Neural progenitor cell (in vitro differentiated cells): ENCODE measurements at regions not wholly inside any gene's neighbourhood (a gene's known extent, or its start where the extent isn't known, plus 50 kb on each side); places are given as distances from the start of the nearest gene placed in this dataset.

Experiments
- DNase-seq: peaks from one replicate; pipeline ENCODE4 v3.0.0-alpha.2; 2016; ENCODE audit warnings: low spot score
- H2AFZ ChIP-seq: fragments of 200-600 bp; sonication (generic); replicated peaks from 2 replicates; pipeline ENCODE4 v1.6.1; 2016; ENCODE audit warnings: antibody characterized with exemption
- H3F3A ChIP-seq: fragments of 200-600 bp; sonication (generic); 2 replicates; pipeline ENCODE4 v1.6.1; 2016; ENCODE audit warnings: antibody characterized with exemption, low read depth
- H3K27ac ChIP-seq: fragments of 200-600 bp; sonication (generic); 2 replicates; pipeline ENCODE4 v1.5.1; 2016; ENCODE audit warnings: mild to moderate bottlenecking
- H3K27me3 ChIP-seq: fragments of 200-600 bp; sonication (generic); 2 replicates; pipeline ENCODE4 v1.6.1; 2016; ENCODE audit warnings: mild to moderate bottlenecking, moderate library complexity
- H3K36me3 ChIP-seq: fragments of 200-600 bp; sonication (generic); 2 replicates; pipeline ENCODE4 v1.5.1; 2016
- H3K4me1 ChIP-seq: fragments of 200-600 bp; sonication (generic); 2 replicates; pipeline ENCODE4 v1.6.1; 2016; ENCODE audit warnings: mixed run types
- H3K4me2 ChIP-seq: fragments of 200-600 bp; sonication (generic); 2 replicates; pipeline ENCODE4 v1.6.1; 2016
- H3K4me3 ChIP-seq: fragments of 200-600 bp; sonication (generic); 2 replicates; pipeline ENCODE4 v1.5.1; 2016
- H3K79me2 ChIP-seq: fragments of 200-600 bp; sonication (generic); 2 replicates; pipeline ENCODE4 v1.6.1; 2016; ENCODE audit warnings: low read depth
- H3K9ac ChIP-seq: fragments of 200-600 bp; sonication (generic); 2 replicates; pipeline ENCODE4 v1.6.1; 2016
- H3K9me3 ChIP-seq: fragments of 200-600 bp; sonication (generic); 2 replicates; pipeline ENCODE4 v1.5.1; 2016; ENCODE audit warnings: low read depth
- H4K20me1 ChIP-seq: fragments of 200-600 bp; sonication (generic); 2 replicates; pipeline ENCODE4 v1.6.1; 2016; ENCODE audit warnings: low read depth
- H3K27ac Mint-ChIP-seq: 3 replicates; pipeline ENCODE4 v1.8.0; 2021; ENCODE audit warnings: mixed read lengths
- H3K27me3 Mint-ChIP-seq: 2 replicates; pipeline ENCODE4 v1.8.0; 2022; ENCODE audit warnings: low read depth, mild to moderate bottlenecking, inconsistent platforms, moderate library complexity, mixed read lengths; ENCODE audit not compliant: insufficient read depth
- H3K36me3 Mint-ChIP-seq: 3 replicates; pipeline ENCODE4 v1.8.0; 2021; ENCODE audit warnings: mixed read lengths
- H3K4me1 Mint-ChIP-seq: 3 replicates; pipeline ENCODE4 v1.8.0; 2021; ENCODE audit warnings: mixed read lengths
- H3K4me3 Mint-ChIP-seq: 3 replicates; pipeline ENCODE4 v1.8.0; 2021; ENCODE audit warnings: mild to moderate bottlenecking, moderate library complexity, mixed read lengths
- H3K9me3 Mint-ChIP-seq: 3 replicates; pipeline ENCODE4 v1.8.0; 2020; ENCODE audit warnings: mixed read lengths
- CTCF ChIP-seq: fragments of 200-600 bp; sonication (generic); IDR thresholded peaks from 2 replicates; pipeline ENCODE4 v1.5.1; 2017; ENCODE audit warnings: antibody characterized with exemption, mild to moderate bottlenecking
- EZH2 ChIP-seq: fragments of 200-600 bp; sonication (generic); IDR thresholded peaks from 2 replicates; pipeline ENCODE4 v1.6.1; 2017; ENCODE audit warnings: antibody characterized with exemption, mild to moderate bottlenecking, moderate library complexity
- EZH2phosphoT487 ChIP-seq: fragments of 200-600 bp; sonication (generic); IDR thresholded peaks from 2 replicates; pipeline ENCODE4 v1.6.1; 2017; ENCODE audit warnings: antibody characterized with exemption

GRCh38 chr1:182264185-182264584 is 127.4 kb downstream of the GLUL start:
- Mint-ChIP-seq H3K27me3 (no peaks in the 10 kb centered on the region), H3K27ac (no peak overlapping the region), H3K4me3 (no peak overlapping the region), H3K36me3 (no peaks in the 10 kb centered on the region), H3K9me3 (no peaks in the 10 kb centered on the region), H3K4me1 (peaks cover 8% of the 10 kb centered on the region)
- H3K79me2 ChIP-seq: no peaks in the 10 kb centered on the region
- H3F3A ChIP-seq: no peaks in the 10 kb centered on the region
- H3K9me3 ChIP-seq: no peaks in the 10 kb centered on the region
- no peaks in the 10 kb centered on the region for H3K4me1 ChIP-seq
- H3K9ac ChIP-seq: no peak overlapping the region
- H3K27me3 ChIP-seq: no peaks in the 10 kb centered on the region
- TF ChIP-seq EZH2: no peak
- TF ChIP-seq EZH2phosphoT487: no peak
- no peak for TF ChIP-seq CTCF
- H3K27ac ChIP-seq: no peak overlapping the region
- DNase-seq: no peak
- H4K20me1 ChIP-seq: no peaks in the 10 kb centered on the region
- H3K4me2 ChIP-seq: no peak overlapping the region
- H2AFZ ChIP-seq: no peak overlapping the region
- no peaks in the 10 kb centered on the region for H3K36me3 ChIP-seq
- no peak overlapping the region for H3K4me3 ChIP-seq

GRCh38 chr1:182263706-182264105 is 127.9 kb downstream of the GLUL start:
- TF ChIP-seq CTCF (no peak), EZH2phosphoT487 (no peak), EZH2 (no peak)
- Histone ChIP-seq H3K27me3 (no peaks in the 10 kb centered on the region), H3K27ac (no peak overlapping the region), H3K9ac (no peak overlapping the region), H3F3A (no peaks in the 10 kb centered on the region), H3K4me2 (no peak overlapping the region), H2AFZ (no peak overlapping the region), H3K9me3 (no peaks in the 10 kb centered on the region), H4K20me1 (no peaks in the 10 kb centered on the region), H3K36me3 (no peaks in the 10 kb centered on the region), H3K4me3 (no peak overlapping the region), H3K4me1 (no peaks in the 10 kb centered on the region), H3K79me2 (no peaks in the 10 kb centered on the region)
- H3K9me3 Mint-ChIP-seq: no peaks in the 10 kb centered on the region
- no peak overlapping the region for H3K27ac Mint-ChIP-seq
- H3K36me3 Mint-ChIP-seq: no peaks in the 10 kb centered on the region
- no peak overlapping the region for H3K4me3 Mint-ChIP-seq
- no peak for DNase-seq
- peaks cover 8% of the 10 kb centered on the region for H3K4me1 Mint-ChIP-seq
- H3K27me3 Mint-ChIP-seq: no peaks in the 10 kb centered on the region

GRCh38 chr1:182262425-182262824 is 129.2 kb downstream of the GLUL start:
- H3K36me3 ChIP-seq: no peaks in the 10 kb centered on the region
- H3K9ac ChIP-seq: no peak overlapping the region
- no peak overlapping the region for H3K27ac ChIP-seq
- no peak overlapping the region for H3K4me3 Mint-ChIP-seq
- DNase-seq: no peak
- H3K27ac Mint-ChIP-seq: no peak overlapping the region
- no peaks in the 10 kb centered on the region for H3K4me1 ChIP-seq
- no peaks in the 10 kb centered on the region for H3K27me3 ChIP-seq
- peaks cover 8% of the 10 kb centered on the region for H3K4me1 Mint-ChIP-seq
- no peak overlapping the region for H3K4me3 ChIP-seq
- no peaks in the 10 kb centered on the region for H3K9me3 Mint-ChIP-seq
- TF ChIP-seq EZH2: no peak
- TF ChIP-seq EZH2phosphoT487: no peak
- TF ChIP-seq CTCF: no peak
- H3F3A ChIP-seq: no peaks in the 10 kb centered on the region
- no peaks in the 10 kb centered on the region for H3K36me3 Mint-ChIP-seq
- no peaks in the 10 kb centered on the region for H3K27me3 Mint-ChIP-seq
- no peaks in the 10 kb centered on the region for H4K20me1 ChIP-seq
- H3K79me2 ChIP-seq: no peaks in the 10 kb centered on the region
- H3K9me3 ChIP-seq: no peaks in the 10 kb centered on the region
- H2AFZ ChIP-seq: no peak overlapping the region
- H3K4me2 ChIP-seq: no peak overlapping the region

GRCh38 chr1:182261655-182262054 is 129.9 kb downstream of the GLUL start:
- Histone ChIP-seq H2AFZ (no peak overlapping the region), H3F3A (no peaks in the 10 kb centered on the region), H3K27me3 (no peaks in the 10 kb centered on the region), H3K79me2 (no peaks in the 10 kb centered on the region), H3K4me3 (no peak overlapping the region), H3K9ac (no peak overlapping the region), H3K36me3 (no peaks in the 10 kb centered on the region), H4K20me1 (no peaks in the 10 kb centered on the region), H3K9me3 (no peaks in the 10 kb centered on the region), H3K4me2 (no peak overlapping the region), H3K4me1 (no peaks in the 10 kb centered on the region), H3K27ac (no peak overlapping the region)
- Mint-ChIP-seq H3K36me3 (no peaks in the 10 kb centered on the region), H3K9me3 (no peaks in the 10 kb centered on the region), H3K4me1 (peaks cover 8% of the 10 kb centered on the region), H3K27ac (no peak overlapping the region), H3K27me3 (no peaks in the 10 kb centered on the region), H3K4me3 (no peak overlapping the region)
- TF ChIP-seq EZH2phosphoT487 (no peak), CTCF (no peak), EZH2 (no peak)
- DNase-seq: no peak
